ENCODE measurements at regions not wholly inside any gene's neighbourhood (a gene's known extent, or its start where the extent isn't known, plus 50 kb on each side); places are given as distances from the start of the nearest gene placed in this dataset.

DNA sequence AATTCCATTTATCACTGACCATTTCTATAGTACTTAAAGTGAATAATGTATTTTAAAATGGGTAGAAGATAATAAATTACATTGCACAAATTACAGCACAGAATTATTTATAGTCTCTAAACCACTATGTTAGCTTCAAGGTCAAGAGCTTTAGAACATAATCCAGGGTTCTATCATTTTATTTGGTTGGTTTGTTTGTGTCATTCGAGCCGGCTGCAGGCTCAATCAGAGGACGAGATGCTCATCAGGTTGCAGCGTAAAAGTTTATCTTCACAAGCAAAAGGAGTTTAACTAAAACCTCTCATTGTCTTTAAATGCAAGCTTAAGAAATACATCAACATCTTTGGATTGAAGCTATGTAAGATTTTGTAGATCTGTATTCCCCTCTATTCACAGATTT is 523.8 kb downstream of the EFNA5 start:
- no peak for DNase-seq (ENCODE audit: low spot score)

DNA sequence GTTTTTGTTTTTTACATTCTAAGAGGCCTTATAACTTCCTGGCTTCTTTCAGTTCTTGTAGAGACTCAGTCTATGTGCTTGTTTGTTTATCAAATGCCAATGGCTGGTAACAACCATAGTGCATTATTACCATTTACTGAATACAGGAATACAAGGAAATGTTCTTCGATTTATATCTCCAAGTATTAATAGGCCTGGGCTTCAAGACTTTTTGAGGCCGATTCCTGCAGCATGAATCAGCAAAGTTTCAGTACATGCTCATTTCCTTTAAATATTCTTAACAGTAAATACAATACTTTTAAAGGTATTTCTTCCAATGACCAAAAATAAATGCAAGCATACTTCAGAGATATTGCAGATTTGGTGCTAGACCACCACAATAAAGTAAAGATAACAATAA is 535.3 kb downstream of the EFNA5 start:
- DNase-seq (ENCODE audit: low spot score) = no peak

DNA sequence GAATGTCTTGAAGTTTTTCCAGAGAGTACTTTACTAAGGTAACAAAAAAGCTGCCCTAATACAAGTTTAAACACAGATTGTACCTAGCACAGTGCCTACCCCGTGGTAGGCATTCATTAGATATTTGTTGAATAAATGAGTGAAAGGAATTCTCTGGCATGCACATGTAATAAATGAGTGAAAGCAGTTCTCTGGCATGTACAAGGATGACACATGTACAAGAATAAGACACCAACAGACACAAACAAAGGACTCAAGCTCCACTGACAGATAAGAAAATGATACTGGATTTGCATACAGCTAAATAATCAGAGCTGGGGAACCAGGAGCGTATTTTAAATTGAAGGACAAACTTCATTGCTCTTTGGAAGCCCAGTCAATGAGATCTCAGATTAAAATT is 535.8 kb downstream of the EFNA5 start:
- no peak for DNase-seq (ENCODE audit: low spot score)

DNA sequence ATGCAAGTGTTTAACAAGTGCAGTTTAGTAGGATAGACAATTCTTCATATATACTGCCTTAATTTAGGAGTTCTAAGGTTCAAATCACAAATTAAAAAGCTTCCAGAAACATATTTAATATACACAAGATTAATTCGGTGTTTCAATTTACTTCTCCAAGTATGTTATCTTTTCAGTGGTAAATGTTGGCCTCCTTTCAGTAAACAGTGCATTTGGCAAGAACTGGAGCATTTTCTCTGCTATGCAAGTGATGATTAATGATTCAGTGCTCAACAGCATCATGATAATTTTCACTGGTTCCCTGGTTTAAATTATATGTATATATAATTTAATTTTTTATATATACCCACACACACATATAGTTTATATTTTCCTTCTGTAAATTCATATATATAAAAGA is 541.7 kb downstream of the EFNA5 start:
- no peak for DNase-seq (ENCODE audit: low spot score)

DNA sequence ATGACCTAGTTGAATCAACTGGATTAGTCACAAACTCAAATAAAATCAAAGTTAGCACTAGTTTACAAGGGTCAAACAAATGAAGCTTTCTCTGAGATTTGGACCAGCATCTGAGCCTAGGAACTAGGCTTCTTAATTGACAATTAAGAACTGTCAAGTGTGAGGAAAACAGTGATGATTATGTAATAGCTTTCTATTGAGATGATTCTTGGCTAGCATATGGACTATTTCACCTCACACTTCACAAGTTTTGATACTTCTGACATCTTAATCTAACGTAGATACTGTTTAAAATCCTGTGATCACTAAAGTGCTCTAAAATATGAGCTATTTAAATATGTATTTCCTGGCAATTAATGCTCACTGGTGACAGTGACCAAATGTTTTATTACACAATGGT is 542.9 kb downstream of the EFNA5 start:
- no peak for DNase-seq (ENCODE audit: low spot score)

DNA sequence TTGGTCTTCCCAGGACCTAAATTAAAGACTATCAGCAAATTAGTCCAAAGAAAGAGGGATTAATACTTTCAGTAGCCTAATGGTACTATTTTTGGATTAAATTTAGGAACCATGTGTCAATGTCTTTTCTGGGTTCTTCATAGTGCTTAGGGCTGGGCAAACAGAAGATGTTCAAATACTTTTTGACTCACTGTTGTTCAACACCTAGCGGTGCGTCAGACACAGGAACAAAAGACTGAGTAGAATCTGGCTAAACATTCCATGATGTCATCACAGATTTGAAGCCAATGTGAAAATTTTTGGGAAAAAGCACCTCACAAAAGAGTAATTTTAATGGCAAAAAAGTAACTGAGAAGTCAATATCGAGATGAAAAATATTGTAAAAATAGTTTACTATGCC is 544.4 kb downstream of the EFNA5 start:
- DNase-seq (ENCODE audit: low spot score) = no peak

DNA sequence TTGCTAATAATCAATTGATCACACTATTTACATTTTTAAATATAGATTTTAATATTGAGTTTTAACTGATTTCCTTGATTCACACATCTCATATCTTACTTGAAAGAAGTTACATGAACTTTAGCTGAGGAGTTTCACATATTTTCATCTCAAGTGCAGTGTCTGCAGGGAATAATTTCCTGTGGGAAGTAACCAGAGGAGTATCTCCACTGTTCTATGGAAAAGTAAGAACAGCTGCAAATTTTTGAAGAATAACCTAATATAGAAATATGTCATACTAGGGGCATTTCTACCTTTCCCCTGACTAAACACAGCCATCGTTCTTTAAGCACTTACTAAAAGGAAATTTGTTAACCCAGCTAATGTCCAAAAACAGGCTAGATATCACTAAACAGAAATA is 546.4 kb downstream of the EFNA5 start:
- no peak for DNase-seq (ENCODE audit: low spot score)

DNA sequence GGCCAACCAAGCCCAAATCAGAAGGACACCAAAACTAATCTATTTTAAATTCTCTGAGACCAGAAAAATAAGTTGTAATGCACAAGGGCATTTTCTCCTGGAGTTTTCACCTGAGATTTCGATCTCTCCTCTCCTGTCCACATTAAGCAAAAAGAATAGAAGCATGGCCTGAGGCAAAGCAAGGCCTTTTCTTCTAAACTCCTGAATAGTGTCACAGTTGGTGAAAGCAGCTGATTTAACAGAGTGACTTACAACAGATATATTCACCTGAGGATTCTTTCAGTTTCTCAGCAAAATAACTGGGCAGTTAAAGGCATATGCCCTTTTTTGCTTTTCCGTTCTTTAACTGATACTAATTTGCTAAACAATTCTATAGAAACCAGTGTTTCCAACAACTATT is 547.7 kb downstream of the EFNA5 start:
- DNase-seq (ENCODE audit: low spot score) = no peak

DNA sequence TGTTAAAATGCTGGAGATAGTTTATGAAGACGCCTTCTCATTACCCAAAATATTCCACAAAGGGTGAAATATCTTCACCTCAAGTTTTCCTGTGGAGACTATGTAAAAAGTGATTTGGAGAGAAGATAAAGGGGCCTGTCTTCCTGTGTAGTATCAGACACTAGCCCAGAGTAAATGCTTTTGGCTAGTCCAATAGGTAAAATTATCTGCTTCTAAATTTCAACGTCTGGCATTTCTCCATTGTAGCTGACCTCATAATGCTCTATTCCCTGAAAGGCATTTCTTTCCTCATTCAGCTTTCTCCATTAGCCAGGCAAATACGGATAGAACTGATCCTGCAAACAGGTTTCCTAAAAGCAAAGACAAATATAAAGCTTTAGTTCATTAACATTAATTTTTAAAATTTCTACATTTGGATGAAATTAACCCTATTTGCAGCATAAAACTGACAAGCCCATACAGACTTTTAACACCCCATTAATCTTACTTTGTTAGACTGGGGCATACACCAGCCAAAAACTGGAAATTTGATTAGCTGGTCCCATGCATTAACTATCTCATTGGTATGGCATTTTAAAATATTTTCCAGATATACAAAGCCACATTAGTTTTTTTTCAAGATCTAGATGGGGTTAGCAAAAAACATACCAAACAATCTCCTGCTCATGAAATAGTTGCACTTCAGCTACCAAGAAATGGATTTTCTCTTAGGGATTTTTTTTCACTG is 548.8 kb downstream of the EFNA5 start:
- no peak for DNase-seq (ENCODE audit: low spot score)

DNA sequence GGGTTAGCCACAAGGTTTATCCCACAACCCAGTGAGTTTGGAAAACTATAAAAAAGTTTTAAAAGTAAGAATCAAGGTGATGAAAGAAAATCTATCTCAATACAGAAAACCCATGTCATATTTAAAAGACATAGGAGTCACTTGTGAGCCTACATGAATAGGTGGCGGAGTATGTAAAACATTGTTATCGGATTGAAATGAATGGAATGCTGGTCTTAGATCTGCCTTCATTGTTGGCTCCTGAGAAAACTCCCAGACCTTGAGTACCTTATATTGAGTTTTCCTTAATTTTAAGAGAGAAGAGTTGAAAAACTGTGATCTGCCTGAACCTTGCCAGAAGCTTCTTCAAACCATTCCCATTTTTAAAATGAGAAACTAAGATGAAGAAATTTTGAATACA is 551.1 kb downstream of the EFNA5 start:
- no peak for DNase-seq (ENCODE audit: low spot score)

DNA sequence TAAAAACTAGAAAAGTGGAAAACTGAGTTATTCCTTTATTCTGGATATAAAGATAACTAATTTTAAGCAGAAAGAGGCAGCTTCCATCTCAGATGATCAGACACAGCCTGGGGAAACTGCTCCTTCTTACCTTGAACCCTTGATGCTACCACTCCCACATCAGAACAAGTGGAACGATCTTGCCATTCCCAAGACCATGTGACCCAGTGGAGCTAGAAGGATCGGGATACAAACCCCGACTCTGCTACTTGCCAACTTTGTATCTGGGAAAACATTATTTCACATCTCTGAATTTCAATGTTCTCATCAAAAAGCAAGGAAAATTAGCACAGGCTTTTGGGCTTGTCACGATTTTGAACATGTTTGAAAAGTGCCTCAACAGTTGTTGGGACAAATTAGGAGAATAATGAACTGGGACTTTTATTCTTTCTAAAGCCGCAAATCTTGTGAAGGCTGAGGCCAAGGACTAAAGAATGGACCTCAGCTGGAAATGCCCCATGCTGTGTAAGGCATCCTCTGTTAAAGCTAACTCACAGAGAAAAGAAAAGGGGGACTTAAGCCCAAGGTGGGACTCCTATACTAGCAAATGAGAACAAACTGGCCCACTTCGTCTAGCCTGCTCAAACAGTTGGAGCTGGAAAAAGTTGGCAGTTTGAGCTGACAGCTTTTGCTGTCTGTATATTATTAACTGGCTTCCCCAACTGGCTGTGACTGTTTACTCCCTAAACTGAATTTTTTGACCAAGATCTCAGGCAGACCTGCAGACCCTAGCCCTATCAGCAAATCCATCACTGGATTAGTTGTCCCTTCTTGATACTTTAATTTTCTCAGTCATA is 552.3 kb downstream of the EFNA5 start:
- no peak for DNase-seq (ENCODE audit: low spot score)

DNA sequence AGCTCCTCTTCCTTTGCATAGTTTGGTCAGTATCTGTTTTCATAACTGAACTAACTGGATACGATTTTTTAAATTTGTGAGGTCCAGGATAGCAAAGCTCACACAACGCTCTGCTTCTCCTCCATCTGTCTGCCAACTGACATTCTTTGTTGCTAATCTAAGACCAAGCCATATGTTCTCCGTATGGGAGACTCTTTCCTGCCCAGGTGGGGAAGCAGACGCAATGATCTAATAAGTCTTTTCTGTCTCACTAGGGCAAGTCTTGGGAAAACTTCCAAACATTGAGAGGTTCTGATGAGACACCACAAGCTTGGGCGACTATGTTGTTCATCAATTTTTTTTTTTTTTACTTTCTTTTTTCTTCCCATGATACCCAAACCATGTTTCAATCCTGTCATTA is 558.5 kb downstream of the EFNA5 start:
- no peak for DNase-seq (ENCODE audit: low spot score)

DNA sequence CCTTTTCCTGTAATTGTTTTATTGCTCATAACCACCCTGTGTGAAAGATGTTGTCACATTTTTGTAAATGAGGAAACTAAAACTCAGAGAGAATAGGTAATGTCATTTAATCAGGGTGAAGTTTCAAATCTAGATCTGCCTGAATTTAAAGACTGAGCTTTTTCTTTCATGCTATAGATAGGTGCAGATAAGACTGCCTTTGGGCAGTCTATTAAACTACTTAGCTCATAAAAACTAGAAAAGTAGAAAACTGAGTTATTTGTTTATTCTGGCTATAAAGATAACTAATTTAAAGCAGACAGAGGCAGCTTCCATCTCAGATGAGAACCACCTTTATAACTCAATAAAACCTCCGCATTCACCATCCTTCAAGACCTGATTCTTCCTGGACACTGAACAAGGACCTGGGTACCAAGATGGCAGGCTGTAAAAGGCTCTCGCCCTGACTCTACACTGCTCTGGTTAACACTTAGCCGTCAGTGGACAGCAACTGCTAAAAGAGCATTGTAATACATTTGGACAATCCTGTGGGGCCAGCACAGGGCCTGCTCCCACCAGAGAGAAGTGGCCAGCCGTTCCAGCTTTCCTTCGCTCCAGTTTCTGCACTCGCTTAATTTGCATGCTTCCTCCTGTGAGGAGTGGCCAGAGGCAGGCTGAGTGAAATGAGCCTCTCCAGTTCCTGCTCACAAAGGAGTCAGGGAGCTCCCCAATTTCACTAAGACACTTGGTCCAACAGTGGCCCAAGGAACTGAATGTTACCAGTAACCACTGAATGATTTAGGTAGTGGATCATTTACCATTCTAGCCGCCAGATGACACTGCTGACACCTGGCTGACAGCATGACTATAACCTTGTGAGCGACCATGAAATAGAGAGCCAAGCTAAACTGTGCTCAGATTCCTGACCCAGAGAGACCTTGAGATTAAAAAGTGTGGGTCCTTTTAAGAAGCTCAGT is 566.4 kb downstream of the EFNA5 start:
- no peak for DNase-seq (ENCODE audit: low spot score)

DNA sequence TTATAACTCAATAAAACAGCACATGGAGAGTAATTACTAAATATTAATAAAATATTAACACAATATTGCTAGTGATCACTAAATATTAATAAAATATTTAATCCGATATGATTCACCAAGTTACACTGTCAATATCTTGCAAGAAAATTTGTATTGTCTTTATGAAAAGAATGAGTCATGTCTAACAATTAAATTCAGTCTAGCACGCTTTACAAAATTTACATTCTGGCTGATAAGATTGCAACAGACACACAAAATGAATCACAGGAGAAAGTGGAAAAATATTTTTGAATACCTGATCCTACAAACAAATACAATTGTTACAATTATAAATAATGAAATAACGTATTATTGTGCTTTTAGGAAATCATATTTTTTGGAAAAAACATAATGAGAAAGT is 567.2 kb downstream of the EFNA5 start:
- DNase-seq (ENCODE audit: low spot score) = no peak

DNA sequence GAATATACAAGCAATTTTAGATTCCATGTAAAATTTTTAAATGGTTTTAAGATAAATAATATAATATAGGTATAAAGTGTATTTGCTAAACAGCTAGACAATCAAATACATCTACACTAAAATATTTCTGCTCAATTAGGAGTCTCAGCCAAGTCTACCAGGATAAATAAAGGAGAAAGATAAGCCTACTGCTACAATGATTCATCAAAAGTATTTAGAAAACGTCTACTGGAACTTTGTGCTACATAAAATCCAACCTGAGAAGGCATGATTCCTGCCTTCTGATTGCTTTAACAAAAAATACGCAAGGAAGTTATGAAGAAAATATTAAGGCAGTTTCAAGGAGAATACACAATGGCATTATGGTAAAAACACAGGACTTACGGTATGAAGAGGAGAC is 570.6 kb downstream of the EFNA5 start:
- no peak for DNase-seq (ENCODE audit: low spot score)

DNA sequence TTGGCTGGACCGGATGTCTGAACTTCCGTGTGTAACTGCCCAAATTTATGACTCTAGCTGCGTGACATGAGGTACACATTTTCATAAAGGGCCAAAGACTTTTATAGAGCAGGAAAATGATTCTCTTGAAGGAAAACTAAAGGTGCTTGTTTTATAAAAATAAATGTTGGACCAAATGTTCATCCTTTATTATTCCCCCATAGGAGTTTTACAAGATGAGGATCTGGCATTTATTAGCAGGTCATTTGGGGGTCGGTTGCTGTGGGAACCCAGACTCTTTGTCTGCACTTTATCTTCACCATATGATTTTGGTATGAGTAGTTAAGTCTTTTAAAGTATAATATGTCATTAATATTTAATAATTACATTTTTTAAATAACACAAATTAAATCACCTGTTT is 571.2 kb downstream of the EFNA5 start:
- DNase-seq (ENCODE audit: low spot score) = no peak

DNA sequence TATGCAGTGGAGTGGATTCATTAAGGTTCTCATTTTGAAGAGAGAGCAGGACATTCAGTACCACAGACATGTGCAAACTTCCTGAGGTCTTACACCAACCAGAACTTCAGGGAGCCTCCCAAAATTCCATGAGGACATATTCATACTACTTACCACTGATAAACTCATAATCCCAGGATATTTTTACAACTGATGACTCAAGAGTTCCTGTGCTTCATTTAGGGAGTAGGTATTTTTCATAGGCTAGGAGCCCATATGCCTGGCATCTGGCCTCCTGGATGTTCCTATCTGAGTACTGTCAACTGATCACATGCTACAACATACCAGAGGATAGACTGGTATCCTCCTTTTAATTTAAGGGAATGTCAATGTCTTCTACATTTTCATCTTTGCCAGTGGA is 578.0 kb downstream of the EFNA5 start:
- DNase-seq (ENCODE audit: low spot score) = no peak

DNA sequence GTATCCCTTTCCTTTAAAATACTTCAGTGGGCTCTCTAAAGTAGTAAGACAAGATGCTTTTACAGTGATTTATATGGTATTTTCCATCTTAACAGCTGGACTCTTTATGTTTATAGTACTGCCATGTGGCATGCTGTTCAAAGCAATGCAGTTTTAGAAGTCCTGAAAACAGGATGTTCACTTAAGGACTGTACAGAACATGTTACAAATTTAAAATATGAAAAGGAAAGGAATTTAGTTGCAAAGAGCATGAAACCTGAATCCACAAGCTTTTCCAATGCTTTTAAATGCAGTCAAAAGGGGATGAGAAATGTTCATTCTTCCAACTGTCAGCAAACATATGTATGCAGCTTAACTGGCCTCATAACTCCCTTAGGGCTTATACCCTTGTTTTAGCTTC is 580.2 kb downstream of the EFNA5 start:
- DNase-seq (ENCODE audit: low spot score) = no peak

DNA sequence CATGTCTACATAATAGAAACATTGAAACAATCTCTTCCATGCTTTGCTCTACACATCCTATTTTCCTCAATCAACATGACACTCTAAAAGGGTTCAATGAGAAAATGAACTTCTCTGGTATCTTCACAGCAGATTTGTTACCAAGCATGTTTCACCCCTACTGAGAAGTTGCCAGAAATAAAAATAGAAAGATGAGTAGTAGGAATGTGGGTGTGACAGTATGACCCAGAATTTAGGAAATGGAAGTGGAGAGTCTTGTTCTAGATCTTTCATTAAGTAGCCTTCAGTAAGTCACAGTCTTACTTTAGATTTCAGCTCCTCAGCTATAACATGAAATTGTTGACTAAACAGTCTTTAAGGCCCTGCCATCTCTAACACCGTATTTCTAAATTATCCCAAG is 581.8 kb downstream of the EFNA5 start:
- DNase-seq (ENCODE audit: low spot score) = no peak

DNA sequence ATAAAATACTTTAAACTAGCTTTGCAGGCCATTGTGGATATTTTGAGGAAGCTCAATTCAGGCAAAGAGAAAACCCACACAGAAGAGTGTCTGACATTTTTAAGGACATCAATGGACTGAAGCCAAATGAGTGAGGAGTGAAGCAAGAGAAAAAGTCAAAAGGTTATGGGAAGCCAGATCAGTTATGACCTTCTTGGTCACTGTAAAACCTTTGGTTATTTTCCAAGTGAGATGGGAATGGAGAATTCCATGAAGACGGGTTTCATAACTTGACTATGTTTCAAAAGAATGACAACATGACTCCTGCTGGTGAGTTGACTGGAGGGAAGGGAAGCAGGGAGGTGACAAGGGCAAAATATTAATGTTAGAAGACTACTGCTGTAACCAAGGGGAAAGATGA is 585.2 kb downstream of the EFNA5 start:
- no peak for DNase-seq (ENCODE audit: low spot score)

DNA sequence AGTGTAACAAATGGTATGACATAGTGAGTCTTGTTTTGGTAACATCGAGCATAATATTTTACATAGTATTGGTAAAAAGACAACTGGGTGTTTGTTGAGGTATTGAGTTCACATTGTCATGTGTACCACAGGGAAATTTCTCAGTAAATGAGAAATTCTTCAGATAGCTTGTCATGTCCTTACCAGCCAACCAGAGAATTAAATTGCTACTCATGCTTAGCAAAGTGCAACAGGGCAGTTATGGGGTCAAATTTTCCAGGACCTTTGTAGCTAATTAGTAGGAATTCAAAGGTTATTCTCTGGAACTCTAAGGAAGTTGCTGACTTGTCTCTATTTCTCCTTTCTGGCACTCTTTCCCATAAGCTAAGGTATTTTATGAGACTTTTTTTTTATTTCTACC is 595.7 kb downstream of the EFNA5 start:
- DNase-seq (ENCODE audit: low spot score) = no peak

DNA sequence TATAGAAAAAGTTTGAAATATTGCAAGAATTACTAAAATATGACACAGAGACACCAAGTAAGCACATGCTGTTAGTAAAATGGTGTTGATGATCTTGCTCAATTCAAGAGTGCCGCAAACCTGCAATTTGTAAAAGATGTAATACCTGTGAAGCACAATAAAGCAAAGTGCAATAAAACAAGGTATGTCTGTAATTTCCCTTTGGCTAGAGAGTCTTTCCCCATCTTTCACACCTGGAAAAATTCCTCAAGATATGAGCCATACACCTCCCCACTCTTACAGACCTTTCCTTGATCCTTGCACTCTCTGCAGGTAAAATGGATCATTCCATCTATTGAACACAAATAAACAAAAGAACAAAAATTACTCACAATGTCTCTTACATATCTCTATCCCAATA is 597.8 kb downstream of the EFNA5 start:
- no peak for DNase-seq (ENCODE audit: low spot score)

DNA sequence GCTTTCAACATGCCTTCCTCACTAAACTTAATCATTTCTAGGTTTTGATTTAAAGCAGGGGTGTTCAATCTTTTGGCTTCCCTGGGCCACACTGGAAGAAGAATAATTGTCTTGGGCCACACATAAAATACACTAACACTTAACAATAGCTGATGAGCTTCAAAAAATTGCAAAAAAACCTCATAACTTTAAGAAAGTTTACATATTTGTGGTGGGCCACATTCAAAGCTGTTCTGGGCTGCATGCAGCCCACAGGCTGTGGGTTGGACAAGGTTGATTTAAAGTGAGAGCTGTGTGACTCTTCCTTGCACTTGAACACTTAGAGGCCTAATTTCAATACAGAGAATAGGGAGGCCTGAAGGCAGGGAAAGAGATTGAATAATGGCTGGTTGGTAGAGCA is 598.3 kb downstream of the EFNA5 start:
- DNase-seq (ENCODE audit: low spot score) = no peak
